T-helper 9 cell (primary cell): ENCODE measurements at regions not wholly inside any gene's neighbourhood (a gene's known extent, or its start where the extent isn't known, plus 50 kb on each side); places are given as distances from the start of the nearest gene placed in this dataset.
A peak's percentile ranks its signal among the peaks of the same experiment; 100 is the strongest.
"Not testable (repeated sequence)": the region's sequence is repeated elsewhere in the genome, so short reads cannot be mapped to it uniquely, and the experiment has no call there.

Experiments
- DNase-seq: peaks from one replicate; pipeline ENCODE4 v3.0.0-alpha.2; 2020

GRCh38 chr9:41367301-41367700 is 178.2 kb upstream of the ZNG1F start:
- not testable (repeated sequence) for DNase-seq

DNA sequence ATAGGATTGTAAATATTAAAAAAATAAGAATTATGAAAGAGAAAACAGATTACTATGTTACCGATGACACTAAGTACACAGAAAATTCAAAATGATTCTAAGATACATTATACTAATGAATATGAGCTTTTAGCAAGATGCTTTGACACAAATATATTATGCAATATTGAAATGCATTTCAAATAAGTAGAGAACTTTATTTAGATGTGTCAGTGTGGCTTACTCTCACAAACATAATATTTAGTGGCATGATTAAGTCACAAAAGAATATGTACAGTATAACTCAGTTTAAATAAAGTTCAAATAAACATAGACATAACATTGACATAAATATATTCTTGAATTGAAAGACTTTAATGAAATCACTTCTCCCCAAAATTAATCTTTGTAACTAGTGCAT is 172.7 kb upstream of the ZNG1F start:
- DNase-seq, result not testable (repeated sequence)

DNA sequence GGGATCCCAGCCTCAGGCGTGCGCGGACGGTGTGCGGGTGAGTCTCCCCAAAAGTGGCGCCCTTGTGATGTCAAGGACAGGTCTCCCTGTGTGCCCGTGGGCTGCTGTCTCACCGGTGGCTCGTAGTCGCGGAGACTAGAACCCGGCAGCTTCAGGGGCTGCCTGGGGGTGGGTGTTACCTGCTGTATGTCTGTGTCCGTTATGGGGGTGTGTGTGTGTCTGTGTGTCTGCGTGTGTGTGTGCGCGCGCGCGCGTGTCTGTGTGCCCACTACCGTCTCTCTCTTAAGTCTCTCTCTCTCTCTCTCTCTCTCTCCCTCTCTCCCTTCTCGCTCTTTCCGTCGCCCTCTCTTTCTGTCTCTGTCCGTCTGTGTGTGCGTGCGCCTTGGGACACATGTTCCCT is 170.0 kb upstream of the ZNG1F start:
- DNase-seq, result peak; percentile 23

DNA sequence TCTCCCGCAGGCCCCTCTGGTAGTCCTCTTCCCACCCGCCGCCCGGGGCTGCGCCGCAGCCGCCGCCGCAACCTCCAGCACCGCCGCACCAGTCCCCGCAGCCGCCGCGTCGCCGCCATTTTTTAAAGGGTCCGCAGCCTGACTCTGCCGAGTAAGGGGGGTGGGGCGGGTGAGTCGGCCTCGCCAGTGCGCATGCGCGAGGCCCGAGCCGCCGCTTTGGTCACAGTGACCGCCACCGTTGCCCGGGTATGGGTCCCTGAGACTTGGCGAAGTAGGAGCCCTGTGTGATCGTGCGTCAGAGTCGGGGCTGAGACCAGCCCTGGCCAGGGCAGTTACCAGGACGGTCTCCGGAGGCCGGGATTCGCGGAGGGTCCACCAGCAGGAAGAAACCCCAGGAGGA is 169.6 kb upstream of the ZNG1F start:
- peak; percentile 72 for DNase-seq

- DNase-seq, result not testable (repeated sequence)
These were observed 168.8 kb upstream of the ZNG1F start for GRCh38 chr9:41357918-41358404.

GRCh38 chr9:41357350-41357748 is 168.2 kb upstream of the ZNG1F start:
- not testable (repeated sequence) for DNase-seq

DNA sequence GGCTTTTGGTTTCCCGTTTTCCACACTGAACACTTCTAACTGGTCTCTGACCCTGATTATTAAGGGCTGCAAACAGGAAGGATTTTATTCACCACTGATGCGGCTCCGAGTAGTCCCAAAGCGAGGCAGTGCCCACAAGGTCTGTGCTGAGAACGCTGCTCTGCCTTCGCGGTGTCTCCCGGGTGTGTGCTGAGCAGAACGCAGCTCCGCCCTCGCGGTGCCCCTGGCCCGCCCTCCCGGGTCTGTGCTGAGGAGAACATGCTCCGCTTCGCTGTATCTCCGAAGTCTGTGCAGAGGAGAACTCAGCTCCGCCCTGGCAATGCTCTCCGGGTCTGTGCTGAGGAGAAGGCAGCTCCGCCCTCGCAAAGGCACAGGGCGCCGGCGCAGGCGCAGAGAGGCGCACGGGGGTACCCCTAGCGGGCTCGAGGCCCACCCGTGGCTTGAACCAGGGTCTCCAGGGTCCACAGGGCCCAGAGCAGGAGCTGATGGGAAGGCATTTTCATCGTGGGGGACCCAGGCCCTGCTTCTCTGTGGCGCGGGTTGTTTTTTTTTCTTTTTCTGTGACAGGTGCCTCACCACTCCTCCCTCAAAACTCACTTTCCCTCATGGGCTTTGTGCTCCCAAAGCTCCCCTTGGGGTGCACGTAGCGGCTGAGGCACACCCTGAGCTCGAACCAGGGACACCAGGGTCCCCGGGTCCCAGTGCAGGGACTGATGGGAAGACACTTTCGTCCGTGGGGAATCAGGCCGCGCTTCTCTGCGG is 167.7 kb upstream of the ZNG1F start:
- peak; percentile 71 for DNase-seq

DNA sequence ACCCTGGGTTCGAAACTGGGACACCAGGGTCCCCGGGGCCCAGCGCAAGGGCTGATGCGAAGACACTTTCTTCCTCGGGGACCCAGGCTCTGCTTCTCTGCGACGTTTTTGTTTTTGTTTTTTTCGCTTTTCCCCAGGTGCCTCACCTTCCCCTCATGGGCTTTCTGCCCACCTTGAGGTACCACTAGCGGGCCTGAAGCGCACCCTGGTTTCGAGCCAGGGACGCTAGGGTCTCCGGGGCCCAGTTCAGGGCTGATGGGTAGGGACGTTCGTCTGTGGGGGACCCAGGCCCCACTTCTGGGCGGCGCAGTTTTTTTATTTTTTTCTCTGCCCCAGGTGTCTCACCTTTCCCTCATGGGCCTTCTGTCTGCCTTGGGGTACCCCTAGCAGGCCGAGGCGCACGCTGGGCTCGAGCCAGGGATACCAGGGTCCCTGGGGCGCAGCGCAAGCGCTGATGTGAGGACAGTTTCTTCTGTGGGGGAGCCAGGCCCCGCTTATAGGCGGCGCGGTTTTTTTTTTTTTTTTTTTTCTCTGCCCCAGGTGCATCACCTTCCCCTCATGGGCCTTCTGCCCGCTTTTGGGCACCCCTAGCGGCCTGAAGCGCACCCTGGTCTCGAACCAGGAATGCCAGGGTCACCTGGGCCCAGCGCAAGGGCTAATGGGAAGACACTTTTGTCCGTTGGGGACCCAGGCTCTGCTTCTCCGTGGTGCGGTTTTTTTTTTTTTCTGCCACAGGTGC is 166.8 kb upstream of the ZNG1F start:
- DNase-seq, result not testable (repeated sequence)

DNA sequence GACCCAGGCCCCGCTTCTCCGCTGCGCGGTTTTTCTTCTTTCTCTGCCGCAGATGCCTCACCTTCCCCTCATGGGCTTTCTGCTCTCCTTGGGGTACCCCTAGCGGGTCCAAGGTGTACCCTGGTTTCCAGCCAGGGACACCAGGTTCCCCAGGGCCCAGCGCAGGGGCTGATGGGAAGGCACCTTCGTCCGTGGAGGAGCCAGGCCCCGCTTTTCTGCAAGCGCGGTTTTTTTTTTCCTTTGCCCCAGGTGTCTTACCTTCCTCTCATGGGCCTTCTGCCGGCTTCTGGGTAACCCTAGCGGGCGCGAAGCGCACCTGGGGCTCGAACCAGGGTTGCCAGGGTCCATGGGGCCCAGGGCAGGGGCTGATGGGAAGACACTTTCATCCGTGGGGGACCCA is 165.9 kb upstream of the ZNG1F start:
- peak; percentile 24 for DNase-seq

GRCh38 chr9:41354060-41354934 is 165.2 kb upstream of the ZNG1F start:
- not testable (repeated sequence) for DNase-seq

DNA sequence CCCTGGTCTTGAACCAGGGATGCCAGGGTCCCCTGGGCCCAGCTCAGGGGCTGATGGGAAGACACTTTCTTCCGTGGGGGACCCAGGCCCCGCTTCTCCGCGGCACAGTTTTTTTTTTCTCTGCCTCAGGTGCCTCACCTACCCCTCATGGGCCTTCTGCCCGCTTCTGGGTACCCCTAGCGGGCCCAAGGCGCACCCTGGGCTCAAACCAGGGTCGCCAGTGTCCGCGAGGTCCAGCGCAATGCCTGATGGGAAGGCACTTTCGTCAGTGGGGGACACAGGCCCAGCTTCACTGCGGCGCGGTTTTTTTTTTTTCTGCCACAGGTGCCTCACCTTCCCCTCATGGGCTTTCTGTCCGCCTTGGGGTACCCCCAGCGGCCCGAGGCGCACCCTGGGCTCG is 163.9 kb upstream of the ZNG1F start:
- DNase-seq, result not testable (repeated sequence)

DNA sequence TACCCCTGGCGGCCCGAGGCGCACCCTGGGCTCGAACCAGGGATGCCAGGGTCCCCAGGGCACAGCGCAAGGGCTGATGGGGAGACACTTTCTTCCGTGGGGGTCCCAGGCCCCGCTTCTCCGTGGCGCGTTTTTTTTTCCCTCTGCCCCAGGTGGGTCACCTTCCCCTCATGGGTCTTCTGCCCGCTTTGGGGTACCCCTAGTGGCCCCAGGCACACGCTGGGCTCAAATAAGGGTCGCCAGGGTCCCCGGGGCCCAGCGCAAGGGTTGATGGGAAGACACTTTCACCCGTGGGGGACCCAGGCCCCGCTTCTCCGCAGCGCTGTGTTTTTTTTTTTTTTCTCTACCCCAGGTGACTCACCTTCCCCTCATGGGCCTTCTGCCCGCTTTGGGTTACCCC is 163.3 kb upstream of the ZNG1F start:
- DNase-seq, result not testable (repeated sequence)

- DNase-seq, result not testable (repeated sequence)
These were observed 158.8 kb upstream of the ZNG1F start for GRCh38 chr9:41347893-41348292.

GRCh38 chr9:41332562-41332961 is 143.4 kb upstream of the ZNG1F start:
- not testable (repeated sequence) for DNase-seq

- not testable (repeated sequence) for DNase-seq
These were observed 132.2 kb upstream of the ZNG1F start for GRCh38 chr9:41321277-41321676.

DNA sequence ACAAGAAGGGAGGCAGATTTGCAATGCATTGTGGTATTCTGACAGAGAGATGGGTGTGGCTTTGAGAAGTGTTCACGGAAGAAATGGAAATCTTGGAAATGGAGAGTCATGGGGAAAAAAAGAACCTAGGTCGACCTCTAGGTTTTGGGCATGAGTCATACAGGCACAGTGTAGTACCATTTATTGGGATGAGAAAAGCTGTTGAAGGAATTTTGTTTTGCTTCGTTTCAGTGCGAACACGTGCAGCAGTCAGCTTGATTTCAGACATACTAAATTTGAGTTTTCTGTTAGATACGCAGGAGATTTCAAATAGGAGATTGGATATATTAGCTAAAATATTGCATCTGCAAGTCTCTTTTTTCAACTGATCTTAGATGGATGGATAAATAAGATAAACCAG is 119.8 kb upstream of the ZNG1F start:
- not testable (repeated sequence) for DNase-seq

- not testable (repeated sequence) for DNase-seq
These were observed 96.6 kb upstream of the ZNG1F start for GRCh38 chr9:41285744-41286143.

- DNase-seq, result not testable (repeated sequence)
These were observed 91.5 kb upstream of the ZNG1F start for GRCh38 chr9:41280299-41281238.

GRCh38 chr9:41279437-41279836 is 90.3 kb upstream of the ZNG1F start:
- not testable (repeated sequence) for DNase-seq

DNA sequence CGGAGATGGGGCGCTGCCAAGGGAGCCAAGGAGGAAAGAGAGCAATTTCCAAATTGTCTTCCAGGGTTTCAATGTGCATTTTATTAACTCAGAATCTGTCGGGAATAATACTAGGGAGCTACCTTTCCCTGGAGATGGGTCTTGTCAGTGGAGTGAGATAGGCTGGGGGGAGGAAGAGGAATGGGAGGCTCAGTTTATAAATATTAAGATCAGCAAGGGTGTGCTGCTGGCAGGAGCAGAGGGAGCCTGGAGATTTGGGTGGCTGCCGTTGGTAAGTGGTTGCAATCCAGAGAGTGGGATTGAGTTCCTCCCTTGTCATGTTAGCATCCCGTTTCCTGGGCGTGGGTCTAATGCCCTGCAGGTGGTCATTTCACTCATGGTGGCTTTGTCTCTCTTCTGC is 89.9 kb upstream of the ZNG1F start:
- DNase-seq, result not testable (repeated sequence)

DNA sequence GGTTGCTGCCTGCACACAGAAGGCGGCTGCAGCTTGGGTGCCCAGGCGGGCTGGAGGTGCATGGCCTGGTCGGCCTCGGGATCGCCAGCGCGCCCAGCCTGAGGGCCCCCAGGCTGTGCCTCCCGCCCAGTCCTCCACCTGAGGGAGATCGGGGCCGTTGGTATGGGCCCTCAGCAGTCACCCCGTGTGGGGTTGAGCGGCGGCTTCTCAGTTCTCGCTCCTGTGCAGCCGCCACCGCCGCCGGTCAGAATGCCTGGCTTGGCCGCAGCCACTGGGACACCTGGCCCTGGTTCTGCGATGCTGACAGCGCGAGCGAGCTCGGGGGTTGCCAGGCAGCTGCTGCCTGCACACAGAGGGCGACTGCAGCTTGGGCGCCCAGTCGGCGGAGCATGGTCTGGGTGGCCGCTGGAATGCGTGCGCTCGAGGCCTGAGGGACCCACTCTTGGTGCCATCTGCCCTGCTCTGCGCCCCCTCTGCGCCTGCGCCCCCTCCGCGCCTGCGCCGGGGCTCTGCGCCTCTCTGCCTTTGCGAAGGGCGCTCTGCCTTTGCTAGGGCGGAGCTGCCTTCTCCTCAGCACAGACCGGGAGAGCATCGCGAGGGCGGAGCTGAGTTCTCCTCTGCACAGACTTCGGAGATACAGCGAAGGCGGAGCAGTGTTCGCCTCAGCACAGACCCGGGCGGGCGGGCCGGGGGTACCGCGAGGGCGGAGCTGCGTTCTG is 84.6 kb upstream of the ZNG1F start:
- peak; percentile 48 for DNase-seq
